K562 (cell line): ENCODE measurements at regions not wholly inside any gene's neighbourhood (a gene's known extent, or its start where the extent isn't known, plus 50 kb on each side); places are given as distances from the start of the nearest gene placed in this dataset.

Experiments
- ARID1B ChIP-seq: fragments of 450-650 bp; IDR thresholded peaks from 2 replicates; pipeline ENCODE4 v1.6.1; 2016; ENCODE audit warnings: antibody characterized with exemption, mild to moderate bottlenecking, inconsistent platforms
- ARID2 ChIP-seq: fragments of 450-650 bp; IDR thresholded peaks from 2 replicates; pipeline ENCODE4 v1.6.1; 2017; ENCODE audit warnings: antibody characterized with exemption, mild to moderate bottlenecking
- CBX5 ChIP-seq: IDR thresholded peaks from 2 replicates; pipeline ENCODE4 v1.6.1; 2014; ENCODE audit warnings: low read depth, borderline replicate concordance
- CREM ChIP-seq: IDR thresholded peaks from 2 replicates; pipeline ENCODE4 v1.6.1; 2014; ENCODE audit warnings: antibody characterized with exemption, low read depth
- EP300 ChIP-seq: IDR thresholded peaks from 2 replicates; pipeline ENCODE4 v1.6.1; 2012; ENCODE audit warnings: low read length, improper control_type of control experiment
- HNRNPH1 ChIP-seq: fragments of 200-400 bp; formaldehyde crosslinking; optimal IDR thresholded peaks from 2 replicates; pipeline ENCODE3; 2017; ENCODE audit warnings: low read depth, mild to moderate bottlenecking, low read length, moderate library complexity
- ILK ChIP-seq: fragments of 450-650 bp; IDR thresholded peaks from 2 replicates; pipeline ENCODE4 v1.6.1; 2016; ENCODE audit warnings: missing genetic modification characterization, low read depth, mild to moderate bottlenecking, missing compliant biosample characterization, moderate library complexity, borderline replicate concordance
- NFE2 ChIP-seq: IDR thresholded peaks from 2 replicates; pipeline ENCODE4 v1.6.1; 2014; ENCODE audit warnings: antibody characterized with exemption, low read depth
- NR2C2 ChIP-seq, 2 experiments: fragments of 200-800 bp in 1 of 2; sonication (Bioruptor generic) in 1 of 2; sonication (generic) in 1 of 2; formaldehyde crosslinking in 1 of 2; IDR thresholded peaks; 2 replicates each; pipeline versions ENCODE4 v1.6.1 to v1.8.0; 2016 to 2022; ENCODE audit warnings: mild to moderate bottlenecking in 1 of 2, missing compliant biosample characterization in 1 of 2, missing genetic modification characterization in 1 of 2, missing genetic modification reagents in 1 of 2
- SMC3 ChIP-seq: conservative IDR thresholded peaks from 2 replicates; pipeline ENCODE4 v1.6.1; 2011; ENCODE audit warnings: low read depth, low read length, improper control_type of control experiment; ENCODE audit not compliant: insufficient read depth
- TBL1XR1 ChIP-seq, 2 experiments: IDR thresholded peaks; 2 replicates each; pipeline ENCODE4 v1.6.1; 2012; ENCODE audit warnings: improper control_type of control experiment in 2 of 2, low read length in 2 of 2, mild to moderate bottlenecking in 1 of 2
- XRCC5 ChIP-seq: fragments of 200-400 bp; formaldehyde crosslinking; IDR thresholded peaks from 2 replicates; pipeline ENCODE4 v1.6.1; 2017; ENCODE audit warnings: low read depth, mild to moderate bottlenecking, low read length
- YY1 ChIP-seq, 3 experiments: IDR thresholded peaks; 2 replicates each; pipeline ENCODE4 v1.6.1; 2011; ENCODE audit warnings: low read length in 2 of 3, mild to moderate bottlenecking in 2 of 3, moderate library complexity in 2 of 3, borderline replicate concordance in 1 of 3, control low read depth in 1 of 3, low read depth in 1 of 3; ENCODE audit not compliant: insufficient read depth in 3 of 3, insufficient replicate concordance in 2 of 3, control insufficient read depth in 1 of 3, insufficient read length in 1 of 3; ENCODE audit errors: extremely low read depth in 1 of 3
- TF ChIP-seq, protein P1 (sequence below), 3 experiments: IDR thresholded peaks in 2 of 3; conservative IDR thresholded peaks in 1 of 3; 2 replicates each; pipeline ENCODE4 v1.5.1; 2011 to 2012; ENCODE audit warnings: low read length in 3 of 3, mild to moderate bottlenecking in 3 of 3, control low read depth in 2 of 3, improper control_type of control experiment in 1 of 3, inconsistent platforms in 1 of 3, low read depth in 1 of 3, mixed read lengths in 1 of 3, moderate library complexity in 1 of 3; ENCODE audit not compliant: insufficient read depth in 2 of 3

GRCh38 chr6:21426841-21427490 is 166.6 kb upstream of the SOX4 start:
- TF ChIP-seq NFE2: no peak
- TF ChIP-seq, protein P1, sequence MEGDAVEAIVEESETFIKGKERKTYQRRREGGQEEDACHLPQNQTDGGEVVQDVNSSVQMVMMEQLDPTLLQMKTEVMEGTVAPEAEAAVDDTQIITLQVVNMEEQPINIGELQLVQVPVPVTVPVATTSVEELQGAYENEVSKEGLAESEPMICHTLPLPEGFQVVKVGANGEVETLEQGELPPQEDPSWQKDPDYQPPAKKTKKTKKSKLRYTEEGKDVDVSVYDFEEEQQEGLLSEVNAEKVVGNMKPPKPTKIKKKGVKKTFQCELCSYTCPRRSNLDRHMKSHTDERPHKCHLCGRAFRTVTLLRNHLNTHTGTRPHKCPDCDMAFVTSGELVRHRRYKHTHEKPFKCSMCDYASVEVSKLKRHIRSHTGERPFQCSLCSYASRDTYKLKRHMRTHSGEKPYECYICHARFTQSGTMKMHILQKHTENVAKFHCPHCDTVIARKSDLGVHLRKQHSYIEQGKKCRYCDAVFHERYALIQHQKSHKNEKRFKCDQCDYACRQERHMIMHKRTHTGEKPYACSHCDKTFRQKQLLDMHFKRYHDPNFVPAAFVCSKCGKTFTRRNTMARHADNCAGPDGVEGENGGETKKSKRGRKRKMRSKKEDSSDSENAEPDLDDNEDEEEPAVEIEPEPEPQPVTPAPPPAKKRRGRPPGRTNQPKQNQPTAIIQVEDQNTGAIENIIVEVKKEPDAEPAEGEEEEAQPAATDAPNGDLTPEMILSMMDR (IDR thresholded peaks at IDR 0.05 in 2 of 3, conservative IDR thresholded peaks at IDR 0.05 in 1 of 3; ENCODE audit: insufficient read depth in 2 of 3, low read depth in 1 of 3, low read length in 3 of 3): no peak
- no peak for TF ChIP-seq HNRNPH1
- TF ChIP-seq CBX5: no peak
- no peak for TF ChIP-seq ARID2
- no peak for TF ChIP-seq ILK
- TF ChIP-seq SMC3: no peak
- no peak for TF ChIP-seq ARID1B
- no peak for TF ChIP-seq CREM
- TF ChIP-seq XRCC5: no peak
- no peak for TF ChIP-seq YY1 (IDR thresholded peaks at IDR 0.05; ENCODE audit: borderline replicate concordance in 1 of 3, control insufficient read depth in 1 of 3, extremely low read depth in 1 of 3, insufficient read depth in 3 of 3, insufficient read length in 1 of 3, insufficient replicate concordance in 2 of 3, low read depth in 1 of 3, low read length in 2 of 3)
- no peak for TF ChIP-seq EP300
- no peak for TF ChIP-seq NR2C2 (CRISPR knock-in tag; IDR thresholded peaks at IDR 0.05)
- TF ChIP-seq NR2C2 (tag; IDR thresholded peaks at IDR 0.05): no peak
- no peak for TF ChIP-seq TBL1XR1 (IDR thresholded peaks at IDR 0.05; ENCODE audit: low read length in 2 of 2)
